Prostate gland (tissue), 2 donors: ENCODE measurements at regions not wholly inside any gene's neighbourhood (a gene's known extent, or its start where the extent isn't known, plus 50 kb on each side); places are given as distances from the start of the nearest gene placed in this dataset.

Experiments used
- CTCF ChIP-seq, 4 experiments: fragments of 200-600 bp in 2 of 4; fragments of 450-650 bp in 2 of 4; sonication (generic) in 2 of 4; IDR thresholded peaks; 1 replicate in 3 of 4; 2 replicates in 1 of 4; pipeline ENCODE4 v1.5.1; 2016 to 2019; ENCODE audit warnings: antibody characterized with exemption in 4 of 4, mild to moderate bottlenecking in 2 of 4, moderate library complexity in 2 of 4
- POLR2A ChIP-seq: fragments of 450-650 bp; IDR thresholded peaks from one replicate; pipeline ENCODE4 v1.6.1; 2016; ENCODE audit warnings: antibody characterized with exemption, mild to moderate bottlenecking

DNA sequence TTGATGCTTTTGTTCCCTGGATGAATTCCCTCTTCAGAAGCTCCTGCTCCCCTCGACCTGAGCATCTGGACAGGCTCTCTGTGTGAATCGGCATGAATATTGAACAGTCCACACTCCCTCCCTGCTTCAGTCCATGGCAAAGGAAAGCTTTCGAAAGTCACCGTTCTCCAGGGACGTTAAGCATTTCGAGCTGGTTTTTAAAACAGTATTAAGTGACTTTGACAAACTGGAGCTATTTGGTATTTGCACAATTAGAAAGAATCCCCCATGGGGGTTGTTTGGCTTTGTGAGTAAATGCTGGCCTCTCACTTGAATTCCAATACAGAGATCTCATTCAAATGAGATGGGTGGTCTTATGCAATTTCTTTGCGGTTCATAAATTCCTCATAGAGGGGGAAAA is 85.3 kb upstream of the TIAM2 start:
- TF ChIP-seq CTCF (IDR thresholded peaks at IDR 0.05) (no peak), POLR2A (no peak)
